ENCODE measurements at regions not wholly inside any gene's neighbourhood (a gene's known extent, or its start where the extent isn't known, plus 50 kb on each side); places are given as distances from the start of the nearest gene placed in this dataset. TPM values are rescaled to one million over a fixed set of nuclear protein-coding genes. Genes with fewer than 3 reads are reported as not detected.

DNA sequence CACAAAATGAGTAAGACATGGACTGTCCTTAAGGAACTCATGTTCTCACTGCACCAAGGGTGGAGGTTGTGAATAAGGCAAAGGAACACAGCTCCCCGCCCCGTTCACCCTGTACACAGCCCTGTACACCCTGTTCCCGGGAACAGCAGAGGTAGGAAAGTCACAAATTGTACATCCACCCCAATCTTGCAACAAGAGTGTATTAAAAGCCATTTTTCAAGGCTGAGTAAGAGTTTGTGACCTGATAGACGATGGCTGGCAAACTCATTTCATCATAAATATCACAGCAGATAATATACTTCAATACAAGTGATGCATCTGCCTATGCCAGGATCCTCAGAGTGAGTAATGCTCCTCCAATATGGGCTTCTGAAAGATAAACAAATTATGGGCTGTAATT, 52.5 kb upstream of the CAMK1G start:
- Histone ChIP-seq H3K79me2 (ENCODE audit: insufficient read depth, low read length) (no peaks in the 10 kb centered on the region), H3K27me3 (ENCODE audit: control insufficient read depth in 2 of 2, insufficient read depth in 2 of 2, low read length in 2 of 2) (no peaks in the 10 kb centered on the region), H3K9ac (ENCODE audit: insufficient read depth, low read length, poor library complexity, severe bottlenecking) (no peak overlapping the region), H3K4me2 (replicated peaks; ENCODE audit: extremely low read depth, low read length, poor library complexity, severe bottlenecking) (no peak overlapping the region), H4K20me1 (ENCODE audit: insufficient read depth, low read length) (no peaks in the 10 kb centered on the region), H2AFZ (ENCODE audit: insufficient read depth, low read depth, low read length, poor library complexity, severe bottlenecking) (no peak overlapping the region), H3K9me3 (replicated peaks in 1 of 2; ENCODE audit: control insufficient read depth in 1 of 2, insufficient read depth in 1 of 2, low read length in 2 of 2) (no peaks in the 10 kb centered on the region), H3K4me1 (ENCODE audit: control insufficient read depth in 1 of 2, insufficient read depth in 2 of 2, low read length in 2 of 2) (no peaks in the 10 kb centered on the region), H3K36me3 (replicated peaks in 1 of 2; ENCODE audit: control insufficient read depth in 1 of 2, insufficient read depth in 2 of 2, low read length in 2 of 2) (no peaks in the 10 kb centered on the region), H3K27ac (ENCODE audit: low read depth in 1 of 2, low read length in 2 of 2) (no peak overlapping the region), H3K4me3 (replicated peaks in 1 of 3; ENCODE audit: low read depth in 2 of 3, low read length in 3 of 3) (no peak overlapping the region)
- no CpG with 5 or more reads among the region's 4 CpGs for WGBS (ENCODE audit: insufficient coverage)
- no peak for DNase-seq
- TF ChIP-seq, protein P1, sequence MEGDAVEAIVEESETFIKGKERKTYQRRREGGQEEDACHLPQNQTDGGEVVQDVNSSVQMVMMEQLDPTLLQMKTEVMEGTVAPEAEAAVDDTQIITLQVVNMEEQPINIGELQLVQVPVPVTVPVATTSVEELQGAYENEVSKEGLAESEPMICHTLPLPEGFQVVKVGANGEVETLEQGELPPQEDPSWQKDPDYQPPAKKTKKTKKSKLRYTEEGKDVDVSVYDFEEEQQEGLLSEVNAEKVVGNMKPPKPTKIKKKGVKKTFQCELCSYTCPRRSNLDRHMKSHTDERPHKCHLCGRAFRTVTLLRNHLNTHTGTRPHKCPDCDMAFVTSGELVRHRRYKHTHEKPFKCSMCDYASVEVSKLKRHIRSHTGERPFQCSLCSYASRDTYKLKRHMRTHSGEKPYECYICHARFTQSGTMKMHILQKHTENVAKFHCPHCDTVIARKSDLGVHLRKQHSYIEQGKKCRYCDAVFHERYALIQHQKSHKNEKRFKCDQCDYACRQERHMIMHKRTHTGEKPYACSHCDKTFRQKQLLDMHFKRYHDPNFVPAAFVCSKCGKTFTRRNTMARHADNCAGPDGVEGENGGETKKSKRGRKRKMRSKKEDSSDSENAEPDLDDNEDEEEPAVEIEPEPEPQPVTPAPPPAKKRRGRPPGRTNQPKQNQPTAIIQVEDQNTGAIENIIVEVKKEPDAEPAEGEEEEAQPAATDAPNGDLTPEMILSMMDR (IDR thresholded peaks at IDR 0.05), result no peak
- Mint-ChIP-seq H3K4me1 (no peaks in the 10 kb centered on the region), H3K36me3 (no peaks in the 10 kb centered on the region), H3K27me3 (ENCODE audit: low read depth in 3 of 3) (peaks cover 0 to 11% (median under 1%) of the 10 kb centered on the region in 3 donors), H3K9me3 (no peaks in the 10 kb centered on the region), H3K27ac (no peak overlapping the region), H3K4me3 (no peak overlapping the region)
- intact Hi-C loops (cut with micrococcal nuclease), result no loop called here

- Mint-ChIP-seq H3K36me3 (no peaks in the 10 kb centered on the region), H3K27me3 (ENCODE audit: low read depth in 3 of 3) (peaks cover 0 to 12% (median 0%) of the 10 kb centered on the region in 3 donors), H3K27ac (no peak overlapping the region), H3K9me3 (no peaks in the 10 kb centered on the region), H3K4me1 (no peaks in the 10 kb centered on the region), H3K4me3 (no peak overlapping the region)
- intact Hi-C loops (cut with micrococcal nuclease), result no loop called here
- Histone ChIP-seq H4K20me1 (ENCODE audit: insufficient read depth, low read length) (no peaks in the 10 kb centered on the region), H3K27ac (ENCODE audit: low read depth in 1 of 2, low read length in 2 of 2) (no peak overlapping the region), H3K4me2 (replicated peaks; ENCODE audit: extremely low read depth, low read length, poor library complexity, severe bottlenecking) (no peak overlapping the region), H3K79me2 (ENCODE audit: insufficient read depth, low read length) (no peaks in the 10 kb centered on the region), H3K36me3 (replicated peaks in 1 of 2; ENCODE audit: control insufficient read depth in 1 of 2, insufficient read depth in 2 of 2, low read length in 2 of 2) (no peaks in the 10 kb centered on the region), H3K9me3 (replicated peaks in 1 of 2; ENCODE audit: control insufficient read depth in 1 of 2, insufficient read depth in 1 of 2, low read length in 2 of 2) (no peaks in the 10 kb centered on the region), H3K4me3 (replicated peaks in 1 of 3; ENCODE audit: low read depth in 2 of 3, low read length in 3 of 3) (no peak overlapping the region), H3K9ac (ENCODE audit: insufficient read depth, low read length, poor library complexity, severe bottlenecking) (no peak overlapping the region), H3K27me3 (ENCODE audit: control insufficient read depth in 2 of 2, insufficient read depth in 2 of 2, low read length in 2 of 2) (no peaks in the 10 kb centered on the region), H2AFZ (ENCODE audit: insufficient read depth, low read depth, low read length, poor library complexity, severe bottlenecking) (no peak overlapping the region), H3K4me1 (ENCODE audit: control insufficient read depth in 1 of 2, insufficient read depth in 2 of 2, low read length in 2 of 2) (no peaks in the 10 kb centered on the region)
- 98% methylated on average over 3 of the region's 4 CpGs for WGBS (ENCODE audit: insufficient coverage)
- TF ChIP-seq, protein P1 (IDR thresholded peaks at IDR 0.05), result no peak
- no peak for DNase-seq
Measured at GRCh38 chr1:209531549-209531948, 52.0 kb upstream of the CAMK1G start.

Small RNAs in the stretch of these regions (small RNA-seq; reads per million reads assigned to genes)
- not detected for gene AC104465.1 (ENCODE audit: insufficient read length, low read depth)
